CD14-positive monocyte (primary cell): ENCODE measurements at regions not wholly inside any gene's neighbourhood (a gene's known extent, or its start where the extent isn't known, plus 50 kb on each side); places are given as distances from the start of the nearest gene placed in this dataset.

Experiments used
- DNase-seq, 3 donors: peaks; one replicate each; pipeline ENCODE4 v3.0.0-alpha.2; 2011 to 2022
- H2AFZ ChIP-seq: 2 replicates; pipeline ENCODE4 v1.6.0; 2012; ENCODE audit warnings: mild to moderate bottlenecking, low read depth, low read length, inconsistent platforms; ENCODE audit not compliant: insufficient read depth, poor library complexity, severe bottlenecking
- H3K27ac ChIP-seq, 2 donors: 1 replicate in 1 of 2; 2 replicates in 1 of 2; pipeline ENCODE4 v1.5.1; 2012 to 2013; ENCODE audit warnings: low read length in 2 of 2, control low read depth in 1 of 2, inconsistent platforms in 1 of 2, low read depth in 1 of 2, mild to moderate bottlenecking in 1 of 2
- H3K27me3 ChIP-seq, 2 donors: one replicate each; pipeline versions ENCODE4 v1.6.0 to v1.6.1; 2011 to 2013; ENCODE audit warnings: low read length in 2 of 2; ENCODE audit not compliant: control insufficient read depth in 2 of 2, insufficient read depth in 2 of 2
- H3K36me3 ChIP-seq, 2 donors: replicated peaks in 1 of 2; 1 replicate in 1 of 2; 2 replicates in 1 of 2; pipeline versions ENCODE4 v1.5.1 to v1.6.1; 2012 to 2013; ENCODE audit warnings: low read length in 2 of 2, control low read depth in 1 of 2, inconsistent platforms in 1 of 2, mild to moderate bottlenecking in 1 of 2; ENCODE audit not compliant: insufficient read depth in 2 of 2, control insufficient read depth in 1 of 2
- H3K4me1 ChIP-seq, 2 donors: 1 replicate in 1 of 2; 2 replicates in 1 of 2; pipeline versions ENCODE4 v1.5.1 to v1.6.1; 2012 to 2013; ENCODE audit warnings: low read length in 2 of 2, control low read depth in 1 of 2, inconsistent platforms in 1 of 2, mild to moderate bottlenecking in 1 of 2, moderate library complexity in 1 of 2; ENCODE audit not compliant: insufficient read depth in 2 of 2, control insufficient read depth in 1 of 2
- H3K4me2 ChIP-seq: replicated peaks from 2 replicates; pipeline ENCODE3; 2012; ENCODE audit warnings: low read length, moderate library complexity, mild to moderate bottlenecking; ENCODE audit not compliant: poor library complexity, severe bottlenecking; ENCODE audit errors: extremely low read depth
- H3K4me3 ChIP-seq, 3 experiments: fragments of 200-600 bp in 1 of 3; sonication (generic) in 1 of 3; replicated peaks in 1 of 3; 1 replicate in 2 of 3; 2 replicates in 1 of 3; pipeline ENCODE4 v1.5.1; 2011 to 2013; ENCODE audit warnings: low read length in 3 of 3, mild to moderate bottlenecking in 3 of 3, control low read depth in 2 of 3, low read depth in 2 of 3, inconsistent platforms in 1 of 3, moderate library complexity in 1 of 3
- H3K79me2 ChIP-seq: 2 replicates; pipeline ENCODE4 v1.6.0; 2012; ENCODE audit warnings: mild to moderate bottlenecking, control low read depth, inconsistent platforms, low read length, moderate library complexity; ENCODE audit not compliant: insufficient read depth
- H3K9ac ChIP-seq: 2 replicates; pipeline ENCODE4 v1.6.0; 2017; ENCODE audit warnings: low read length, mild to moderate bottlenecking; ENCODE audit not compliant: insufficient read depth, poor library complexity, severe bottlenecking
- H3K9me3 ChIP-seq, 2 donors: replicated peaks in 1 of 2; 1 replicate in 1 of 2; 2 replicates in 1 of 2; pipeline versions ENCODE4 v1.5.1 to v1.6.1; 2012 to 2013; ENCODE audit warnings: low read length in 2 of 2, control low read depth in 1 of 2; ENCODE audit not compliant: control insufficient read depth in 1 of 2, insufficient read depth in 1 of 2
- H4K20me1 ChIP-seq: 2 replicates; pipeline ENCODE4 v1.6.0; 2012; ENCODE audit warnings: mild to moderate bottlenecking, low read length, control low read depth, moderate library complexity; ENCODE audit not compliant: insufficient read depth
- H3K27ac Mint-ChIP-seq, 7 donors: one replicate each; pipeline ENCODE4 v1.8.0; 2020; ENCODE audit warnings: mild to moderate bottlenecking in 7 of 7, mixed read lengths in 7 of 7, moderate library complexity in 6 of 7, inconsistent platforms in 2 of 7
- H3K27me3 Mint-ChIP-seq, 3 donors: one replicate each; pipeline ENCODE4 v1.8.0; 2021 to 2022; ENCODE audit warnings: low read depth in 3 of 3, mild to moderate bottlenecking in 3 of 3, mixed read lengths in 3 of 3, moderate library complexity in 3 of 3, inconsistent platforms in 1 of 3
- H3K36me3 Mint-ChIP-seq, 2 donors: one replicate each; pipeline ENCODE4 v1.8.0; 2020; ENCODE audit warnings: mixed read lengths in 2 of 2, inconsistent platforms in 1 of 2, mild to moderate bottlenecking in 1 of 2
- H3K4me1 Mint-ChIP-seq: one replicate; pipeline ENCODE4 v1.8.0; 2020; ENCODE audit warnings: mild to moderate bottlenecking, mixed read lengths
- H3K4me3 Mint-ChIP-seq, 2 donors: one replicate each; pipeline ENCODE4 v1.8.0; 2020; ENCODE audit warnings: mild to moderate bottlenecking in 2 of 2, mixed read lengths in 2 of 2, moderate library complexity in 1 of 2
- H3K9me3 Mint-ChIP-seq, 7 donors: one replicate each; pipeline ENCODE4 v1.8.0; 2020 to 2022; ENCODE audit warnings: mixed read lengths in 7 of 7, mild to moderate bottlenecking in 6 of 7, moderate library complexity in 6 of 7, inconsistent platforms in 2 of 7
- CTCF ChIP-seq: fragments of 200-600 bp; IDR thresholded peaks from one replicate; pipeline ENCODE4 v1.8.0; 2022; ENCODE audit warnings: antibody characterized with exemption, mild to moderate bottlenecking
- WGBS: methylation state at CpG from one replicate; pipeline ENCODE4 v1.1.5; 2013; ENCODE audit warnings: missing lambda C conversion rate; ENCODE audit not compliant: insufficient coverage; 5-methylcytosine and 5-hydroxymethylcytosine counted together
- intact Hi-C, 2 donors: fragments of 100-400 bp; cut with micrococcal nuclease; formaldehyde crosslinking; loops; one replicate each; pipeline versions ENCODE4 v1.15.0 to v1.15.1; 2023

DNA sequence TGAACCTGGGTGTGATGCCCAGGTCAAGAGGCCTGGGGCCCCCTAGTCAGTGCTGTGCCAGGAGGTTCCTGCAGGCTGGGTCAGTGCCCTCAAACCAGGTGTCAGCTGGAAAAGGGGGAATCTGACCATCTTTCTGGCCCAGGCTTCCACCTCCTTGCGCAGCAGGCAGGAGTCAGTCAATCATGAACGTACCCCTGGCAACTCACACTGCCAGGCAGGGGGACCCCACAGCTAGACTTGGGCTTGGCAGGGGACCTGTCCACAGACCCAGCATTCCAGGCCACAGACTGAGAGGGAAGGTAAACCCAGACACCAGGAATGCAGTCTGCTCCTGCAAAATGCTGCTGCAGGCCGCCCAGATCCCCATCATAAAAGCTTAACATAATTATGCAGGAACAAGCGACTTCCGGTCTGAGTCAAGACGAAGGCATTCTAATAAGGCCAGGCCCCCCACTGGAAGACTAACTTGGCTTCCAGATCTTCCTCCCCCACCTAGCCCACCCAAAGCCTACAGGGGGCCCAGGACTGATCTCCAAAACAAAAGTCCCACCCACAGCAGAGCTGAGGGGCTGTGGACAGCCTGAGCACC lies 156.3 kb downstream of the BCOR start:
- TF ChIP-seq CTCF = no peak
- 100% methylated on average over 1 of the region's 6 CpGs for WGBS
- H3K9ac ChIP-seq = no peak overlapping the region
- no peaks in the 10 kb centered on the region for H3K36me3 Mint-ChIP-seq
- H3K9me3 ChIP-seq = peaks cover 0 to 5% of the 10 kb centered on the region in 2 donors
- no peak overlapping the region for H3K27ac ChIP-seq
- peaks cover 14% of the 10 kb centered on the region in 2 donors for H3K4me1 ChIP-seq
- H3K27me3 Mint-ChIP-seq = peaks cover 0 to 7% (median 0%) of the 10 kb centered on the region in 3 donors
- no peak overlapping the region for H3K4me2 ChIP-seq
- no peaks in the 10 kb centered on the region for H3K27me3 ChIP-seq
- H3K79me2 ChIP-seq = no peaks in the 10 kb centered on the region
- no peak overlapping the region for H3K4me3 Mint-ChIP-seq
- no peaks in the 10 kb centered on the region for H4K20me1 ChIP-seq
- intact Hi-C loops = no loop called here
- peaks cover 15% of the 10 kb centered on the region for H3K4me1 Mint-ChIP-seq
- no peak overlapping the region for H3K4me3 ChIP-seq
- no peaks in the 10 kb centered on the region for H3K36me3 ChIP-seq
- H3K27ac Mint-ChIP-seq = no peak overlapping the region
- no peak for DNase-seq
- H3K9me3 Mint-ChIP-seq = peaks cover 4 to 9% (median 5%) of the 10 kb centered on the region in 7 donors
- no peak overlapping the region for H2AFZ ChIP-seq

DNA sequence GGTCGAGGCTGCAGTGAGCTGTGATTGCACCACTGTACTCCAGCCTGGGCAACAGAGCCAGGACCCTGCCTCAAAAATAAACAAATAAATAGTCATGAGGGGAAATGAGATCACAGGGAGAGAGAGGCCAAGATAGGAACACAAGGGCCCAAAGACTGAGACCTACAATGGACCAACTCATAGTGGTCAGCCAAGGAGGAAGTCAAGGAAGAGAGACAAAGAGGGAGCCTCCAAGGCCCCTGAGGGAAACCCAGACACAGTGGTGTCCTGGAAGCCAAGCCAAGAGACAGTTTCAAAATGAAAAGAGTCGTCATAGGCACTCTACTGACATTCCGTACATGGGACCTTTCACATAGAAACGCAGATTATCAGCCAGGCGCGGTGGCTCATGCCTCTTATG lies 153.3 kb downstream of the BCOR start:
- TF ChIP-seq CTCF = no peak
- H3K9me3 Mint-ChIP-seq = peaks cover 4 to 9% (median 5%) of the 10 kb centered on the region in 7 donors
- 95% methylated on average over 5 of the region's 6 CpGs for WGBS
- H3K27ac ChIP-seq = no peak overlapping the region
- no peaks in the 10 kb centered on the region for H3K36me3 Mint-ChIP-seq
- no peak overlapping the region for H3K4me3 ChIP-seq
- peaks cover 0 to 3% (median 0%) of the 10 kb centered on the region in 3 donors for H3K27me3 Mint-ChIP-seq
- H3K27me3 ChIP-seq = no peaks in the 10 kb centered on the region
- peaks cover 0 to 5% of the 10 kb centered on the region in 2 donors for H3K9me3 ChIP-seq
- no peak for DNase-seq
- H3K4me1 ChIP-seq = peaks cover 6 to 7% of the 10 kb centered on the region in 2 donors
- peaks cover 15% of the 10 kb centered on the region for H3K4me1 Mint-ChIP-seq
- H3K36me3 ChIP-seq = no peaks in the 10 kb centered on the region
- no peak overlapping the region for H3K9ac ChIP-seq
- no peak overlapping the region for H3K4me3 Mint-ChIP-seq
- no peak overlapping the region for H2AFZ ChIP-seq
- H4K20me1 ChIP-seq = no peaks in the 10 kb centered on the region
- intact Hi-C loops = no loop called here
- H3K27ac Mint-ChIP-seq = no peak overlapping the region
- no peak overlapping the region for H3K4me2 ChIP-seq
- no peaks in the 10 kb centered on the region for H3K79me2 ChIP-seq
